ENCODE measurements at regions not wholly inside any gene's neighbourhood (a gene's known extent, or its start where the extent isn't known, plus 50 kb on each side); places are given as distances from the start of the nearest gene placed in this dataset.
A peak's percentile ranks its signal among the peaks of the same experiment; 100 is the strongest.

GRCh38 chr11:28715726-28716125 lies 607.5 kb downstream of the METTL15 start:
- no peak for DNase-seq

GRCh38 chr11:28713850-28714249 lies 605.7 kb downstream of the METTL15 start:
- DNase-seq: no peak

- no peak for DNase-seq
Observed at GRCh38 chr11:28708075-28708474, 599.9 kb downstream of the METTL15 start.

GRCh38 chr11:28704801-28705200 lies 596.6 kb downstream of the METTL15 start:
- DNase-seq: no peak

DNA sequence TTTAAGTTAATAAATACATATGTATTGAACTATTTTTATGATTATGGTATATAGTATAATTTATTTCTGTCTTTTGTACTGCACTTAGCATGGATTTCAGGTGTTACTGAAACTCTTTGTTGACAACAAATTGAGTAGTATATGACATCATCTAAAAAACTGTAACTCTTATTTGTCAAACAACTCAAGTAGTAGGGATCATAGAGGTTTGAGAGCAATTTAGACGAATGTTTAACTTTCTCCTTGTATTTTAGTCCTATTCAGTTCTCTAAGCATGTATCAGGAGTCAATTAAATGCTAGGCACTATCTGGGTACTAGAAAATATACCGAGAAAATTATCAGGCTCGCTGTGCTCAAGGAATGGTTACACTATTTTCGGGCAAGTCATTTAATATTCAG lies 595.2 kb downstream of the METTL15 start:
- DNase-seq: no peak

DNA sequence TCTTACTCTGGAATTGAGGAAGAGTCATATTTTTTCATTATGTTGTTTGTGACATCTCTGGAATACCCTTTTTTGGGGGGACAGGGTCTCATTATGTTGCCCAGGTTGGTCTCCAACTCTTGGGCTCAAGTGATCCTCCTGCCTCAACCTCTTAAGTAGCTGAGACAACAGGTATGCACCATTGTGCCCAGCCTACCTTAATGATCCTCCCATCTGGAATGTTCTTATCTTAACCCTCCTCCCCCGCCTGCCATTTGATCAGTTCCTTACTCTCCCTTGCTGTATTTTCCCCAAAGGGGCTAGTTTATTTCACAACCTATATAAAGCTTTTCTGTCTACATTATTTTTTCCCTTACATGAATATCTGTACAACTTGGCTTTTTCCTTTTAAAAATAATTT lies 594.7 kb downstream of the METTL15 start:
- DNase-seq: no peak

DNA sequence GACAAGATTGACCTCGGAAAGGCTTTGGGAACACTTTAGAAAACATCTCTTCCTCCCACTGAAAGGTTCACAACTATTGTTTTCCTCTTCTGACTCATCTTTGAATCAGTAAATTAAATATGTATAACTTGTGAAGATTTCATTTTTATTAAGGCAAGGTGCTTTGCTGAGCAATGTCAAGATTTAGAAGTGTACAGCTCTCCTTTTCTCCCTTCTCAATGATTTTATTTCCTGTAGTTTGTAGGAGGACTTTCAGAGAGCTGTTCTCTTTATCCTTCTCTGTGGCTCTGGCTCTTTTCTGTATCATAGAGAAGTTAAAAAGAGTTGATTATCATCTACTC lies 594.2 kb downstream of the METTL15 start:
- no peak for DNase-seq

- no peak for DNase-seq
Observed at GRCh38 chr11:28701760-28702449, 593.7 kb downstream of the METTL15 start.

DNA sequence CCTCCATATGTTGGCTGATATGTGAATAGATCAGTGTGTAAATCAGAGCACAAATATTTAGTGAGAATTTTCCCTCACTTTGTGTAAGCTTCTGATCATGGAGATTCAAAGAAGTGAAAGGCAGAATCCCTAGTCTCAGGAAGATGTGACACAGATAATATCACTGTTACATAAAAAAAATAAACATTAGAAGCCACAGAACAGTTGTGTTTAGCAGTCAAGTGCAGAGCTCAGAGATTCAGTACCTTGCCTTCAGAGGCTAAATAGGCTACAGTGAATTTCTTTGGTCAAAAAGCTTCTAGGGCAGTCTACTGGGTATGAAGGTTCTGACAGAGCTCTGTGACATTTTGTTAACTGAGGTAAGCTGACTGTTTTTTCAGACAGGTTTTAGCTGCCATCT lies 591.5 kb downstream of the METTL15 start:
- DNase-seq: no peak

DNA sequence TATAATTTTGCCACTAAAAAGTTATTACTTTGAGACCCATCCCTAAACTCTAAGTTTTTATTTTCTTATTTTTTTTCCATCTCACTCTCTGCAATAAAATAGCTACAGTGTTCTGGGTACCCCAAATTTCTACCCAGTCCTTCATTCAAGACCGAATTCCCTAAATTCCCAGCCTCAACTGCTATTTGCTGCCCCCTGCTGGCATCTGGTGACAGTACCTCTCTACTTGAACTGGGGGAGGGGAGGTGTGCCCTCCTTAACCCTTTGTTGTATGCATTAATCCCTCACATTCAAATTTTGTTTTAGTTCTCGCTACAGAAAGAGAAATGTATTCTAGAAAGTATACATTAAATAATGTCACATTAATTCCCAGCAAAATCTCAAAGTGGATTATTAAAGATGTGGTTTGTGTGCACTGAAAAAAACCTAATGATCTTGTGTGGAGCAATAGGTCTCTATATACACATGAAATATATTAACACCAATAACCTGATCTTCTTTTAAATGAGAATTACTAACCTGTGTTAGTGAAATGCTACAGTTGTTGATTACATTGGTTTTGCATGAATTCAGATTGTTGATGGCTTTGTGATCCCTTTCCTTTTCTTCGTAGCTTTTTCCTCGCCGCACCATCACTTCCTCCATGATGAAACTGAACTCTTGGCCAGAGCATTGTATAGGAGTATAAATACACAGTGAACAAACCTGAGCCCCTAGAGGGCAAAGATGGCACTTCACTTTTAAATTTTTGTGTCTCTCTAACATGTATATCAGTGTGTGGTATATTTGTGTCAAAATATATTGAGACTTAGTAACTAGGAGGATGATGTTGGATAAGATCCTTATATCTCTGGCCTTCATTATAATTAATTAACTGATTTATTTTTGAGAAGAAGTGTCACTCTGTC lies 590.0 kb downstream of the METTL15 start:
- DNase-seq: peak; percentile 9

GRCh38 chr11:28696591-28696990 lies 588.4 kb downstream of the METTL15 start:
- DNase-seq: no peak

DNA sequence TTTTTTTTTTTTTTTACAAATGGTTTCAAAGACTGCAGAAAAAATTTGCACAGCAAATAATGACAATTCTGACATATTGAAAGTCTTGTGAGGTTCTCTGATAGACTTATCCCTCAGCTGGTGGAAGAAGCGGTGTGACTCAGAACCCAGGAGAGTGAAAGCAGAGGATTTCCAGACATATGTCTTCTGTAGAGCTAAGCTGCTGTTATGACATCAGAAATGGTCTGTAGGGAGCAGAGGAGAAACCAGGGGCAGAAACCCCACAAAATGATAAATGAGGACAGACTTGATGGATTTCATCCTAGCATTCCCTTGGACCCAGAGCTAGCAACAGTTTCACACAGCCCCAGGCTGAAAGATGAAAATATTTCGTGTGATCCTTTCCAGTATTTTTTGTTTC lies 582.6 kb downstream of the METTL15 start:
- DNase-seq: no peak

DNA sequence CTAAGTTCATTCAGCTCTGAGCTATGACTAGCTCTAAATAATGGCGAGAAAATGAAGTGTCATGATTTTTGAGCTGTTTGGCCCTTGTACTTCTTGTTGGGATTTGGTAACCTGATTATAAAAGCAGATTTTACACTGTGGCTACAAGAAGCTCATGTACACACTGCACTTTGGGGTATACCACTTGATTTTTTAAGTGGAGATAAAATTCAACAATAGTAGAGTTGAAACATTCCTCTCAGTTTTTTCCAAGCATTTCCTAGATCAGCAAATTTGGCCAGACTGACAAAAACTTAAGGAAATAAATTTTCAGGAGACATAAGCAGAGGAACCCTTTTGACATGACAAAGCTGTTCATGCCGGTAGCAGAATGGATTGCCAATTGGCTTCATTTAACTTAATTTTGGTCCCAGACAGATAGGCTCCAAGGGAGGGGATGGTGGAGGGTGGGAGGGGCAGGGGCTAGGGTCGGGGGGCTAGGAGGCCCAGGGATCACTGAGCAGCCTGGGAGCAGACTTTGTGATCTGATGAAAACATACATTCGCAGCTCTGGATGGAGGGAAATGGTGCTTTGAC lies 575.9 kb downstream of the METTL15 start:
- no peak for DNase-seq

DNA sequence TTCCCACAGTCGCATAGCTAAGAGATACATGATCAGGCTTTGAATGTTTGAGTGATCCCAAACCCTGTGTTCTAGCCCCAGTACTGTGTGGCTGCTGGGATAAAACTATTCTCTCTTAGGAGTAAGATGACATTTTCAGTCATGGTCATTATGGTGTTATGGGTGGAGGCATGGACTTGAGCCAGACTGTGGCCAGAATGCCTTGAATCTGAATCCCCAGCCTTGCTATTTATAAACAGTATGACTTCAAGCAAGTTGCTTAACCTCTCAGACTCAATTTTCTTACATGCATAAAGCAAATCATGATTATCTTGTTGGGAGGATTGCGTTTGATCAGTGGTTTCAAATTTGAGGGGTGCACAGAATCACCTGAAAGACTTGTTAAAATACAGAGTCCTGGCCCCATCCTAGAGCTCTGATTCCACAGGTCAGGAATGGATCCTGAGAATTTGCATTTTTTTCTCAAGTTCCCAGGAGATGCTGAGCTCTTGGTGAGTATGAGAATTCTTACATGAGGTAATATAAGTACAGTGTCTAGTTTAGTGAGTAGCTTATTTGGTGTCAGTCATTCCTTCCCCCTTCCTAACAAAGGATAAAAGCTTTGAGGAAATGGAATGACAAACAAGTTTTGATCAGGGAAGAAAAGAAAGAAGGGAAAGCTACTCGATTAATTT lies 571.7 kb downstream of the METTL15 start:
- no peak for DNase-seq

DNA sequence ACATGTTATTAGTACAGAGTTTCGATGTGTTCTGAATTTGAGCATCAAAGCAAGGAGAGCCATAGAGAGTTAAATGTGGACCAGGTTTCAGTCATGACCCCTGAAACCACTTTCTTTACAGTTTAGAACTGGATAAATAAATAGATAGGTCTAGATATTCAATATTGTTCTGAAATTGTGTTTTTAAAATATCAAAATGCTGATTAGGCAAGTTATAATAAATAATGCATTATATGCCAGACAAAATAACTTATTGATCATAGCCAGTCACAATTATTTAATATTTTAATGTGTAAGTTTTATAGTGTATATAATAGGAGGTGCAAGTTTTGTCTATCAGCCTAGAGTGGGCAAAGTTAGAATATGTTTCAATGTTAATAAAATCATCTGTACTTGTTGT lies 569.5 kb downstream of the METTL15 start:
- DNase-seq: no peak

DNA sequence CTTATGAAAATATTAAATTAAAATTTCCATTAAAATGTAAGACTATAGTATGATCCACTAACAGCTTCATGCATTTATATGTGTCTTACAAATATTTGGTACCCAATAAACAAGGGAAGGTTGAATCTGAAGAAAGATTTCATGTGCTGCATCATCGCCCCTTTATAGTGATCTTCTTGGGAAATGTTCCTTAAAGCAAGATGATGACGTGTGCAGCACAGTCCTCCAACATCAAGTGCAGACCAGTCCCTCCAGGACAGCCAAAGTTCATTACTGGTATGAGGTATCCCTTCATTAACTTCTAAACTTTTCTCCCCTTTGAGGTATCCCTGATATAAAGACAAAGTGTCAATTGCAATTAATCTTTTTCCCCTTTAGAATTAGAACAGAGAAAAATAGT lies 567.0 kb downstream of the METTL15 start:
- DNase-seq: no peak

GRCh38 chr11:28674433-28675103 lies 566.4 kb downstream of the METTL15 start:
- DNase-seq: no peak

DNA sequence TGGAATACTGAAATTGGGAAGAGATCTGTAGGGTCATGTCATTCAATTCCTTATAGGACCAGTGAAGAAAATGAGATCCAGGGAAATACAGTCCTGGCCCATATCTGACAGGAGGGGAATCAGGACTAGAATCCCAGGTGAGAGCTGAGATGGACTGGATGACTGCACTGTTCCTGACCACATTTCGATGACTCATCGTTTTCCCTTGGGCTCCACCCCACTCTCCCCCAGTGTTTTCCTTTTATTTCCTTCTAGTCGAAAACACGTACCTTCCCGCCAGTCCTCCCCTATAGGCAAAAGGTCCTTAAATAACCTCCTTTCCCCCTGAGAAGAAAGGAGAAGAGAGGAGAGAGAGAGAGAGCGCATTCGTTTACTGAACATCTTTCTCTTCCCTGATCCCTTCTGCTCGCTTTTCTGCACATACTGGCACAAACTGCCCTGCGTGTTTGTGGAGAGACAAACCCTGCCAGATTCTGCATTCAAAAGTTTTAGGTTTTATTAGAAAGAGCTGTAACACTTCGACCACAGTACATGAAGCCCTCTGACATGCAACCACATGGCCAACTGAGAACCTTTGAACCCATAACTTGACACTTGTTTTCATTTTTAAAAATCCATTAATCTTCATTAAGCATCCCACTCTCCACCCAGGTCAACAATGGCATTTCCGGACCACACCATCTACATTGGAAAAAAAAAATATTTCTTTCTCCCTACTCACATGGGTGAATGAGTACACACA lies 565.7 kb downstream of the METTL15 start:
- no peak for DNase-seq

DNA sequence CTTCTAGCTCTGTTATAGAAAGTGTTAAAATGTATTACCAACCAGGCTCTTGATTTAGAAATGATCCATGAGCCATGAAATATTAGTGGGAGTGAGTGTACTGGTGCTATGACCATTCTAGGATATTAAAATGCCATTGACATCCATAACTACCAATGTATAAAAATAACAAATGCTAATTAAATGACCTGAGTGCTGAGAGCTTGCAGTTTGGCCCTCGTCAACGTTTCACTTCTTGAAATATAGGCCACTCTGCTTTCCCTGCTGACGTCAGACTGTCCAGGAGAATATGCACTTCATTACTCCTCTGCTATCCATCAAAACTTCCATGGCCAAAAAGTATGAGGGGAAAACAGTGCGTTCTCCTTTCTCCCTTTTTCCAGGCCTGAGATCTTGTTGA lies 563.1 kb downstream of the METTL15 start:
- DNase-seq: no peak

- no peak for DNase-seq
Observed at GRCh38 chr11:28666632-28667031, 558.4 kb downstream of the METTL15 start.

GRCh38 chr11:28659716-28660348 lies 551.6 kb downstream of the METTL15 start:
- no peak for DNase-seq
